CD14-positive monocyte (primary cell): ENCODE measurements at regions not wholly inside any gene's neighbourhood (a gene's known extent, or its start where the extent isn't known, plus 50 kb on each side); places are given as distances from the start of the nearest gene placed in this dataset.

Experiments used
- DNase-seq, 3 donors: peaks; one replicate each; pipeline ENCODE4 v3.0.0-alpha.2; 2011 to 2022
- H2AFZ ChIP-seq: 2 replicates; pipeline ENCODE4 v1.6.0; 2012; ENCODE audit warnings: mild to moderate bottlenecking, low read depth, low read length, inconsistent platforms; ENCODE audit not compliant: insufficient read depth, poor library complexity, severe bottlenecking
- H3K27ac ChIP-seq, 2 donors: 1 replicate in 1 of 2; 2 replicates in 1 of 2; pipeline ENCODE4 v1.5.1; 2012 to 2013; ENCODE audit warnings: low read length in 2 of 2, control low read depth in 1 of 2, inconsistent platforms in 1 of 2, low read depth in 1 of 2, mild to moderate bottlenecking in 1 of 2
- H3K27me3 ChIP-seq, 2 donors: one replicate each; pipeline versions ENCODE4 v1.6.0 to v1.6.1; 2011 to 2013; ENCODE audit warnings: low read length in 2 of 2; ENCODE audit not compliant: control insufficient read depth in 2 of 2, insufficient read depth in 2 of 2
- H3K36me3 ChIP-seq, 2 donors: replicated peaks in 1 of 2; 1 replicate in 1 of 2; 2 replicates in 1 of 2; pipeline versions ENCODE4 v1.5.1 to v1.6.1; 2012 to 2013; ENCODE audit warnings: low read length in 2 of 2, control low read depth in 1 of 2, inconsistent platforms in 1 of 2, mild to moderate bottlenecking in 1 of 2; ENCODE audit not compliant: insufficient read depth in 2 of 2, control insufficient read depth in 1 of 2
- H3K4me1 ChIP-seq, 2 donors: 1 replicate in 1 of 2; 2 replicates in 1 of 2; pipeline versions ENCODE4 v1.5.1 to v1.6.1; 2012 to 2013; ENCODE audit warnings: low read length in 2 of 2, control low read depth in 1 of 2, inconsistent platforms in 1 of 2, mild to moderate bottlenecking in 1 of 2, moderate library complexity in 1 of 2; ENCODE audit not compliant: insufficient read depth in 2 of 2, control insufficient read depth in 1 of 2
- H3K4me2 ChIP-seq: replicated peaks from 2 replicates; pipeline ENCODE3; 2012; ENCODE audit warnings: low read length, moderate library complexity, mild to moderate bottlenecking; ENCODE audit not compliant: poor library complexity, severe bottlenecking; ENCODE audit errors: extremely low read depth
- H3K4me3 ChIP-seq, 3 experiments: fragments of 200-600 bp in 1 of 3; sonication (generic) in 1 of 3; replicated peaks in 1 of 3; 1 replicate in 2 of 3; 2 replicates in 1 of 3; pipeline ENCODE4 v1.5.1; 2011 to 2013; ENCODE audit warnings: low read length in 3 of 3, mild to moderate bottlenecking in 3 of 3, control low read depth in 2 of 3, low read depth in 2 of 3, inconsistent platforms in 1 of 3, moderate library complexity in 1 of 3
- H3K79me2 ChIP-seq: 2 replicates; pipeline ENCODE4 v1.6.0; 2012; ENCODE audit warnings: mild to moderate bottlenecking, control low read depth, inconsistent platforms, low read length, moderate library complexity; ENCODE audit not compliant: insufficient read depth
- H3K9ac ChIP-seq: 2 replicates; pipeline ENCODE4 v1.6.0; 2017; ENCODE audit warnings: low read length, mild to moderate bottlenecking; ENCODE audit not compliant: insufficient read depth, poor library complexity, severe bottlenecking
- H3K9me3 ChIP-seq, 2 donors: replicated peaks in 1 of 2; 1 replicate in 1 of 2; 2 replicates in 1 of 2; pipeline versions ENCODE4 v1.5.1 to v1.6.1; 2012 to 2013; ENCODE audit warnings: low read length in 2 of 2, control low read depth in 1 of 2; ENCODE audit not compliant: control insufficient read depth in 1 of 2, insufficient read depth in 1 of 2
- H4K20me1 ChIP-seq: 2 replicates; pipeline ENCODE4 v1.6.0; 2012; ENCODE audit warnings: mild to moderate bottlenecking, low read length, control low read depth, moderate library complexity; ENCODE audit not compliant: insufficient read depth
- H3K27ac Mint-ChIP-seq, 7 donors: one replicate each; pipeline ENCODE4 v1.8.0; 2020; ENCODE audit warnings: mild to moderate bottlenecking in 7 of 7, mixed read lengths in 7 of 7, moderate library complexity in 6 of 7, inconsistent platforms in 2 of 7
- H3K27me3 Mint-ChIP-seq, 3 donors: one replicate each; pipeline ENCODE4 v1.8.0; 2021 to 2022; ENCODE audit warnings: low read depth in 3 of 3, mild to moderate bottlenecking in 3 of 3, mixed read lengths in 3 of 3, moderate library complexity in 3 of 3, inconsistent platforms in 1 of 3
- H3K36me3 Mint-ChIP-seq, 2 donors: one replicate each; pipeline ENCODE4 v1.8.0; 2020; ENCODE audit warnings: mixed read lengths in 2 of 2, inconsistent platforms in 1 of 2, mild to moderate bottlenecking in 1 of 2
- H3K4me1 Mint-ChIP-seq: one replicate; pipeline ENCODE4 v1.8.0; 2020; ENCODE audit warnings: mild to moderate bottlenecking, mixed read lengths
- H3K4me3 Mint-ChIP-seq, 2 donors: one replicate each; pipeline ENCODE4 v1.8.0; 2020; ENCODE audit warnings: mild to moderate bottlenecking in 2 of 2, mixed read lengths in 2 of 2, moderate library complexity in 1 of 2
- H3K9me3 Mint-ChIP-seq, 7 donors: one replicate each; pipeline ENCODE4 v1.8.0; 2020 to 2022; ENCODE audit warnings: mixed read lengths in 7 of 7, mild to moderate bottlenecking in 6 of 7, moderate library complexity in 6 of 7, inconsistent platforms in 2 of 7
- WGBS: methylation state at CpG from one replicate; pipeline ENCODE4 v1.1.5; 2013; ENCODE audit warnings: missing lambda C conversion rate; ENCODE audit not compliant: insufficient coverage; 5-methylcytosine and 5-hydroxymethylcytosine counted together
- intact Hi-C, 2 donors: fragments of 100-400 bp; cut with micrococcal nuclease; formaldehyde crosslinking; loops; one replicate each; pipeline versions ENCODE4 v1.15.0 to v1.15.1; 2023
- TF ChIP-seq, protein P1 (sequence below): fragments of 200-600 bp; IDR thresholded peaks from one replicate; pipeline ENCODE4 v1.8.0; 2022; ENCODE audit warnings: antibody characterized with exemption, mild to moderate bottlenecking

DNA sequence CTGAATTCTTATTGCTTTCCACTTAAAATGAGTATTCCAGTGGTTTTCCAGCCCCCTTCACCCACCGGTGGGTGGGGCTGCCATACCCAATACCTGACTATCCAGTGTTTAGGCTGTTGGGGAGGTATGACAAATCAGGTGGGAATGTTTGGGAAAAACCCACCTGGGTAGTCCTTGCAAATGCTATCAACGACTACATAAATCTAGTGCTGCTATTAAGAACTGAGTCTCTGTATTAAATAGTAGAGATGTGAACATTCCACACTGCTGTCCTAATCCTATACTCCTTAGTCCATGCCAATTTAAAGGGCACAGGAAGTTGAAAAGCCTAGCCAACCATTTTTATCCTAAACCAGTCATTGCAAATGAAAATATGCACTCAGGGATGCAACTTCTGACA is 126.6 kb downstream of the AXIN2 start:
- Mint-ChIP-seq H3K27me3 (peaks cover 13 to 20% (median 16%) of the 10 kb centered on the region in 3 donors), H3K4me1 (no peaks in the 10 kb centered on the region), H3K4me3 (no peak overlapping the region), H3K27ac (no peak overlapping the region), H3K9me3 (peaks cover 6 to 21% (median 13%) of the 10 kb centered on the region in 7 donors), H3K36me3 (no peaks in the 10 kb centered on the region)
- Histone ChIP-seq H3K27me3 (peaks cover 0 to 11% of the 10 kb centered on the region in 2 donors), H3K27ac (no peak overlapping the region), H3K79me2 (no peaks in the 10 kb centered on the region), H4K20me1 (no peaks in the 10 kb centered on the region), H3K9ac (no peak overlapping the region), H3K4me3 (no peak overlapping the region), H3K4me1 (no peaks in the 10 kb centered on the region), H3K36me3 (no peaks in the 10 kb centered on the region), H3K9me3 (peaks cover 8 to 9% of the 10 kb centered on the region in 2 donors), H3K4me2 (no peak overlapping the region), H2AFZ (no peak overlapping the region)
- TF ChIP-seq, protein P1, sequence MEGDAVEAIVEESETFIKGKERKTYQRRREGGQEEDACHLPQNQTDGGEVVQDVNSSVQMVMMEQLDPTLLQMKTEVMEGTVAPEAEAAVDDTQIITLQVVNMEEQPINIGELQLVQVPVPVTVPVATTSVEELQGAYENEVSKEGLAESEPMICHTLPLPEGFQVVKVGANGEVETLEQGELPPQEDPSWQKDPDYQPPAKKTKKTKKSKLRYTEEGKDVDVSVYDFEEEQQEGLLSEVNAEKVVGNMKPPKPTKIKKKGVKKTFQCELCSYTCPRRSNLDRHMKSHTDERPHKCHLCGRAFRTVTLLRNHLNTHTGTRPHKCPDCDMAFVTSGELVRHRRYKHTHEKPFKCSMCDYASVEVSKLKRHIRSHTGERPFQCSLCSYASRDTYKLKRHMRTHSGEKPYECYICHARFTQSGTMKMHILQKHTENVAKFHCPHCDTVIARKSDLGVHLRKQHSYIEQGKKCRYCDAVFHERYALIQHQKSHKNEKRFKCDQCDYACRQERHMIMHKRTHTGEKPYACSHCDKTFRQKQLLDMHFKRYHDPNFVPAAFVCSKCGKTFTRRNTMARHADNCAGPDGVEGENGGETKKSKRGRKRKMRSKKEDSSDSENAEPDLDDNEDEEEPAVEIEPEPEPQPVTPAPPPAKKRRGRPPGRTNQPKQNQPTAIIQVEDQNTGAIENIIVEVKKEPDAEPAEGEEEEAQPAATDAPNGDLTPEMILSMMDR, result no peak
- intact Hi-C loops, result no loop called here
- WGBS, result no CpG with 5 or more reads among the region's 2 CpGs
- no peak for DNase-seq

DNA sequence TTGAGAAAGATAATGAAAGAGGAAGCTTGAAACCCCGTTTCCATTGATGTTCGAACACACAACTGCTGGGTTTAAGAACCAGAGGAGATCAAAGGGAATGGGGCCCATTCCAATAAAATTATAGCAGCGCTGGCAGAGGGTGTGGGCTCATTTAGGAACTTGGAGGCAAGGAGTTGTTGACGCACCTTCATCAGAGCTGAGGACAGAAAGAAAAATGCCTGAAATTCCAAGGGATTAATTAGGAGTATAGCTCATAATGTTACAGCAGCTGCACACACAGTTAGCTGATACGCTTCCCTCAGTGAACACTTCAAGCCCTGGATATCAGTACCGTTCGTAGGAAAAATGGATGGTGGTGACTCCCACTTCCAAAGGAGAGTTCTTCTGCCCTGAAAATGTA is 127.2 kb downstream of the AXIN2 start:
- no peak for DNase-seq
- H3K36me3 Mint-ChIP-seq, result no peaks in the 10 kb centered on the region
- H3K4me2 ChIP-seq, result no peak overlapping the region
- H3K9me3 Mint-ChIP-seq, result peaks cover 6 to 23% (median 13%) of the 10 kb centered on the region in 7 donors
- H3K27me3 Mint-ChIP-seq, result peaks cover 13 to 20% (median 16%) of the 10 kb centered on the region in 3 donors
- H3K4me3 Mint-ChIP-seq, result no peak overlapping the region
- H3K27ac Mint-ChIP-seq, result no peak overlapping the region
- WGBS, result 70% methylated on average over 3 of the region's 7 CpGs
- H4K20me1 ChIP-seq, result no peaks in the 10 kb centered on the region
- H3K79me2 ChIP-seq, result no peaks in the 10 kb centered on the region
- no peaks in the 10 kb centered on the region for H3K36me3 ChIP-seq
- H3K4me1 ChIP-seq, result no peaks in the 10 kb centered on the region
- H2AFZ ChIP-seq, result no peak overlapping the region
- no peak overlapping the region for H3K9ac ChIP-seq
- peaks cover 0 to 10% of the 10 kb centered on the region in 2 donors for H3K27me3 ChIP-seq
- H3K4me3 ChIP-seq, result no peak overlapping the region
- no peaks in the 10 kb centered on the region for H3K4me1 Mint-ChIP-seq
- TF ChIP-seq, protein P1, result no peak
- intact Hi-C loops, result no loop called here
- H3K9me3 ChIP-seq, result peaks cover 8 to 9% of the 10 kb centered on the region in 2 donors
- no peak overlapping the region for H3K27ac ChIP-seq
